Activated CD4-positive, alpha-beta T cell treated with anti-CD3 and anti-CD28 coated beads for 4 hours (primary cell): ENCODE measurements at regions not wholly inside any gene's neighbourhood (a gene's known extent, or its start where the extent isn't known, plus 50 kb on each side); places are given as distances from the start of the nearest gene placed in this dataset.
"Not testable (repeated sequence)": the region's sequence is repeated elsewhere in the genome, so short reads cannot be mapped to it uniquely, and the experiment has no call there.

ENCODE experiments used
- DNase-seq, 2 donors: peaks; one replicate each; pipeline ENCODE4 v3.0.0-alpha.2; 2020

DNA sequence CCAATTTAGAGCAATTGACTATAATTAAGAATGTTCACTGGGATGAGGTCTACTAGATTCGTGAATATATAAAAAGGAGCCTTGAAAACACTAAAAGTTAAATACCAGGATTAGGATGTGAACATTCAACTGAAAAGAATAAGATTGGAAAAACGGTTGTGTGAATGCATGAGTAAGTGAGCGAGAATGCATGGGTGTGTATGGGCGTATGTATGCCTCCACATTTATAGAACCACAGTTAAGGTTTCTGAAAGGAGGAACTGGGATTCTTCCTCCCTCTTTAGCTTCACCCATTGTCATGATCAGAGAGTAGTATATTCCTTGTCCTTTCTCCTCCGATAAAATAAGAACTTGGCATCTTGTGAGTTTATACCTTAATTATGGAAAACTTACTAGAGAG lies 151.1 kb upstream of the UBE2E3 start:
- no peak for DNase-seq

GRCh38 chr2:180828756-180829155 lies 151.6 kb upstream of the UBE2E3 start:
- DNase-seq: no peak

- no peak for DNase-seq
These were observed 156.8 kb upstream of the UBE2E3 start for GRCh38 chr2:180823546-180824141.

GRCh38 chr2:180819106-180819505 lies 161.3 kb upstream of the UBE2E3 start:
- no peak for DNase-seq

DNA sequence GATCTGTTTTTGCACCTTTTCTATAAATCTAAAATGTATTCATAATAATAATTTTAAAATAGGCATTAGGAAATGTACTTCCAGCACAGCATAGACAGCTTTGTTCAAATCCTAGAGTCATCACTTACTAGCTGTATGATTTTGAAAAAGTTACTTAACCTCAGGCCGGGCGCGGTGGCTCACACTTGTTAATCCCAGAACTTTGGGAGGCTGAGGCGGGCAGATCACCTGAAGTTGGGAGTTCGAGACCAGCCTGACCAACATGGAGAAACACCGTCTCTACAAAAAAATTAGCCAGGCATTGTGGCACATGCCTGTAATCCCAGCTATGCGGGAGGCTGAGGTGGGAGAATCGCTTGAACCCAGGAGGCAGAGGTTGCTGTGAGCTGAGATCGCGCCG lies 161.7 kb upstream of the UBE2E3 start:
- DNase-seq: not testable (repeated sequence)

DNA sequence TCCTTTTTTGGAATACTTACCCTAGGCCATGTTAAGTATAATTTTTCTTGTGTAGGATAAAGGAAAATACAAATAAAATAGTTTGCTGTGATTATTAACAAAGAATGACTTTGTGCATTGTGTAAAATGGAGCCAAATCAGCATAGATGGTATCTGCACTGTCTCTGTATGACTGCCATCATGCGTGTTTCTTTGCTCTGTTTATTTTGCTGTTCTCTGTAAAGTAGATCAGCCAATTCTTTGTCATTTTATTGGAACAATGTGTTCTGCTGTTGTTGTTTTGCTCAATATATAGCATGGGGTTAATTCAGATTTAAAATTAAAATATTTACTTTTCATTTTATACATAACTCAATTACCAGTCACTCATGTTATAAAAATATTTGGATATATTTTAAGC lies 181.3 kb upstream of the UBE2E3 start:
- DNase-seq: no peak

- DNase-seq: no peak
These were observed 189.5 kb upstream of the UBE2E3 start for GRCh38 chr2:180790891-180791290.

DNA sequence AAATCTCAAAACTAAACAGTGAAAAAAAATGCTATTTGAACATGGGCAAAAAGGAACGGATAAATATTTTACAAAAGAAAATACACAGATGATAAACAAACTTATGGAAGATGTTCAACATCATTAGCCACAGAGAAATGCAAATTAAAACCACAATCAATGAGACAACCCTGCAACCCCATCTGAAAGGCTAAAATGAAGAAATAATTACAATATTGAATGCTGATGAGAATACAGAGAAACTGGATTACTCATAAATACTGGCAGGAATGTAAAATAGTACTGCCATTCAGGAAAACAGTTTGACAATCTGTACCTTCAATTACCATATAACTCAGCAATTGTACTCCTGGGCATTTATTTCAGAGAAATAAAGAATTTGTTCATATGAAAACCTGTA lies 193.1 kb upstream of the UBE2E3 start:
- no peak for DNase-seq

DNA sequence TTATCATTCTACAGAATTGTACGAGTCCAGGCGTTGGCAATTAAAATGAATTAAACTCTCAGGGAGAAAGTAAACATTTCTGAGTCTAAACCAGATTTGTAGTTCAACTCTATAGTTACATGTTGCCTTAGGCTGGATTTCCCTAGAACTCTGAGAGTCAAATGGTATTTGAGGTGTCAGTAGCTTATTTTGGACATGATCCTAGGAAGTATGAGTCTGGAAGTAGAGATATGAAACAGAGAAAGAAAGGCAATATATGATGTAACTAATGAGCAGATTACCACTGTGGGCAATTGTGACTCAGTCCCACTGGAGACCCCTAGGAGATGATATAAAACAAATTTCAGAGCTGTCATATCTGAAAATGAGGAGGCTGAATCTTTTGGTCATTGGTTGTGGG lies 199.1 kb upstream of the UBE2E3 start:
- no peak for DNase-seq

- DNase-seq: no peak
These were observed 202.1 kb upstream of the UBE2E3 start for GRCh38 chr2:180778291-180778690.

DNA sequence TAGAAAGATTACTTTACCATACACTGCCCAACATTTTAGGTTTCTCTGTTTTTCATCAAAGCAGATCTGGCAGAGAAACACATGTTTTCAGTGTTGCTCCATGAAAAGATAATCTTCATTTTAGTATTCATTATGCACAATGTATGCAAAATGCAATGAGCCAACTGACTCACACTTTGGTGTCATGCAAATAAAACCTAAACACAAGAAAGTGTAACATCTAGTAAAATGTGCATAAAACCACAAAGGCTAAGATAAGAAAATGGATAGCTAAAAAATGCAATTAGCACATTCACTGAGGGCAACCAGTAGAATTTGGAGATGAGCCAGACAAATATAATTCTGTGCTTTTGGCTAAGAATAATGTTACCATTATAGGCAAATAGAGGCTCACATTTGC lies 203.5 kb upstream of the UBE2E3 start:
- DNase-seq: no peak

- DNase-seq: no peak
These were observed 204.7 kb upstream of the UBE2E3 start for GRCh38 chr2:180775711-180776110.

DNA sequence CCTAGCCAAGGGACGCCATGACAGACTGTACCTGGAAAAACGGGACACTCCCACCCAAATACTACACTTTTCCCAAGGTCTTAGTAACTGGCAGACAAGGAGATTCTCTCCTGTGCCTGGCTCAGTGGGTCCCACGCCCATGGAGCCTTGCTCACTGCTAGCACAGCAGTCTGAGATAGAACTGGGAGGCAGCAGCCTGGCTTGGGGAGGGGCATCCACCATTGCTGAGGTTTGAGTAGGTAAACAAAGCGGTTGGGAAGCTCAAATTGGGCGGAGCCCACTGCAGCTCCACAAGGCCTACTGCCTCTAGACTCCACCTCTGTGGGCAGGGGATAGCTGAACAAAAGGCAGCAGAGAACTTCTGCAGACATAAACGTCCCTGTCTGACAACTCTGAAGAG lies 215.1 kb upstream of the UBE2E3 start:
- DNase-seq: not testable (repeated sequence)

- no peak for DNase-seq
These were observed 217.0 kb upstream of the UBE2E3 start for GRCh38 chr2:180763263-180763989.

DNA sequence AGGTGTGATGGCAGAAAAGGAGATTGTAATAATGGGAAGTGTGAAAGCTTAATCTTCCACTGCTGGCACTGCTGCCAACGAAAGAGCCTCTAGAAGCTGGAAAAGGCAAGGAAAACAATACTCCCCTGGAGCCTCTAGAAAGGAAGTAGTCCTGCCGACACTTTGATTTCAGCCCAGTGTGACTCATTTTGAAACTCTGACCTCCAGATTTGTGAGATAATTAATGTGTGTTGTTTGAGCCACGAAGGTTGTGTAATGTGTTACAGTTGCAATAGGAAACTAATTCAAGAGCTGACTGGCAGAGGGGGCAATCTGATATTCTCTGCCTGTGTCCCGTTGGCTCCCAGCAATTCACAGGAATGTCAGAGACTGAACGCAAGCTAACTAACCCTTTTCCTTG lies 219.2 kb upstream of the UBE2E3 start:
- no peak for DNase-seq

DNA sequence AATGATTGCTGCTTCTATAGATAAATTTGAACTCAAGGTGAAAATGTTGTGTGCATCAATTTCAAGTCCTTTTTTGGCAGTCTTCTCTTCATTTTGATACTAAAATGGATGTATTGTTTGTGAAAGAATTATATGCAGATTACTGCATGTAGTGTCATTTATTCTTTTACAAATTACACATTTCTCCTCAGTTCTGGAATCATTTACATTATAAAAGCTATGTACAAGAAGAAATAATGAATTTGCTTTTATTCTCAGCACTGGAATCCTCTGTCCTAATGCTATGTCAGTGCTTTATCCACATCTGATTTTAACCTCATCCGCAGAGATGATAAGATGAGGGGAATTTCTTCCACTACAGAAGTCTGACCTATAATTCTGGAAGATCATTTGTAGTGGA lies 220.8 kb upstream of the UBE2E3 start:
- no peak for DNase-seq

DNA sequence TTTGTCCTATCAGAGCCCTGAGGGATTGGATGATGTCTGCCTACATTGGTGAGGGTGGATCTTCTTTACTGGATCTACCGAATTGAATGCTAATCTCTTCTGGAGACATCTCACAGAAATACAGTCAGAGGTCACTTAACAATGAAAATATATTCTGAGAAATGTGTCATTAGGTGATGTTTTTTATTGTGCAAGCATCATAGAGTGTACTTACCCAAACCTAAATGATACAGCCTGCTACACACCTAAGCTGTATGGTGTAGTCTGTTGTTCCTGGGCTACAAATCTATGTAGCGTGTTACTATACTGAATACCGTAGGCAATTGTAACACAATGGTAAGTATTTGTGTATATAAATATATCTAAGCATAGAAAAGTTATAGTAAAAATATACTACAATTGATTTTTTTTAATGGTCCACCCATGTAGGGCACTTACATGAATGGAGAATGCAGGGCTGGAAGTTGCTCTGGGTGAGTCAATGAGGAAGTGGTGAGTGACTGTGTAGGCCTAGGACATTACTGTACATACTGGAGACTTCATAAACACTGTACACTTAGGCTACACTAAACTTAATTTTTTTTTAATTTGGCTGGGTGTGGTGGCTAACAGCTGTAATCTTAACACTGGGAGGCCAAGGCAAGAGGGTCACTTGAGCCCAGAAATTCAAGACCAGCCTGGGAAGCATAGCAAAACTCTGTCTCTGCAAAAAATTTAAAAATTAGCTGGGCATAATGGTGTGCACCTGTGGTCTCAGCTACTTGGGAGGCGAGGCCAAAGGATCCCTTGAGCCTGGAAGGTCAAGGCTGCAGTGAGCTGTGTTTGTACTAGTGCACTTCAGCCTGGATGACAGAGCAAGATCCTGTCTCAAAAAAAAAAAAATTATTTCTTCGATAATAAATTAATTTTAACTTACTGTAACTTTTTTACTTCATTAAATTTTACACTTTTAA lies 226.3 kb upstream of the UBE2E3 start:
- DNase-seq: no peak

GRCh38 chr2:180751306-180751920 lies 229.0 kb upstream of the UBE2E3 start:
- no peak for DNase-seq

GRCh38 chr2:180747728-180748127 lies 232.7 kb upstream of the UBE2E3 start:
- DNase-seq: no peak

- DNase-seq: no peak
These were observed 237.0 kb upstream of the UBE2E3 start for GRCh38 chr2:180743401-180743800.

- no peak for DNase-seq
These were observed 237.6 kb upstream of the UBE2E3 start for GRCh38 chr2:180742801-180743200.

DNA sequence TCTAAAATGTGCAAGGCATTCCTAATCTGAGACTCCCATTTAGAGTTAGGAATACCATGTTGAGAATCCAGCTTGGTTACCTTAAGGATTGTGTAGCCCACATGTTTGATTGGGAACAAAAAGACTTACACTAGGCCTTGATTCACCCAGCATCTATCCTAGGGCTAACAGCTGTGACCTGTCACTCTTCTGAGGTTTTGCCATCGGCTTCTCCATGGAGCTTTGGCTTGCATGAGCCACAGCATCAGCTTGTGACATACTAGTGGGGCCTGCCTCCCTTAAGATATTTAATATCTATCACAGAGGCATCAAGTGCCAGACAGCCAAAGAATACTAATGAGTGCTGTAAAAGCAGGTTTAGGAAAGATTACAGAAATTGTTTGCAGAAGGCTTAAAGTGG lies 241.3 kb upstream of the UBE2E3 start:
- no peak for DNase-seq

- no peak for DNase-seq
These were observed 244.6 kb upstream of the UBE2E3 start for GRCh38 chr2:180735799-180736198.
